ENCODE measurements at regions not wholly inside any gene's neighbourhood (a gene's known extent, or its start where the extent isn't known, plus 50 kb on each side); places are given as distances from the start of the nearest gene placed in this dataset.

DNA sequence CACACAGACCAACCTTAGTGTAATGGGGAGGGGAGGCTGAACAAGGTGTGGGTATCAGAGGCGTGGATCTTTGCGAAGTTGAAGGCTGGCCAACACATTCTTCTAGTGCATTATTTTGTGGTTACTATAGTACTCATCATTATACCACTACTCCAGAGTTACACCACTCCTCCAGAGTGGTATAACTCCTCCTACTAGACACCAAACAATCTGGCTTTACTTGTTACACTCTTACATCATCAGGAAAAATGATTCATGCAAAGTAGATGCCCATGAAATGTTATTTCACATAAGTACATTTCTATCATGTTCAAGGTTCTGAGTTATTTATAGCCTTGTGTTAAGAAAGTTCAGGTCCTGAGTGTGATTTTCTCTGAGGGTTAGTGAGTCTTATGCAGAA is 443.1 kb upstream of the OPRM1 start:
- no peak for TF ChIP-seq GLIS3 (CRISPR knock-in tag; IDR thresholded peaks at IDR 0.05)
- TF ChIP-seq ESRRG (CRISPR knock-in tag; IDR thresholded peaks at IDR 0.05): no peak
- TF ChIP-seq ZNF565 (CRISPR knock-in tag; conservative IDR thresholded peaks at IDR 0.05; ENCODE audit: low read depth): no peak
- TF ChIP-seq POU6F1 (CRISPR knock-in tag; IDR thresholded peaks at IDR 0.05; ENCODE audit: borderline replicate concordance, low read depth): no peak
- TF ChIP-seq, protein P1, sequence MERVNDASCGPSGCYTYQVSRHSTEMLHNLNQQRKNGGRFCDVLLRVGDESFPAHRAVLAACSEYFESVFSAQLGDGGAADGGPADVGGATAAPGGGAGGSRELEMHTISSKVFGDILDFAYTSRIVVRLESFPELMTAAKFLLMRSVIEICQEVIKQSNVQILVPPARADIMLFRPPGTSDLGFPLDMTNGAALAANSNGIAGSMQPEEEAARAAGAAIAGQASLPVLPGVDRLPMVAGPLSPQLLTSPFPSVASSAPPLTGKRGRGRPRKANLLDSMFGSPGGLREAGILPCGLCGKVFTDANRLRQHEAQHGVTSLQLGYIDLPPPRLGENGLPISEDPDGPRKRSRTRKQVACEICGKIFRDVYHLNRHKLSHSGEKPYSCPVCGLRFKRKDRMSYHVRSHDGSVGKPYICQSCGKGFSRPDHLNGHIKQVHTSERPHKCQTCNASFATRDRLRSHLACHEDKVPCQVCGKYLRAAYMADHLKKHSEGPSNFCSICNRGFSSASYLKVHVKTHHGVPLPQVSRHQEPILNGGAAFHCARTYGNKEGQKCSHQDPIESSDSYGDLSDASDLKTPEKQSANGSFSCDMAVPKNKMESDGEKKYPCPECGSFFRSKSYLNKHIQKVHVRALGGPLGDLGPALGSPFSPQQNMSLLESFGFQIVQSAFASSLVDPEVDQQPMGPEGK (CRISPR knock-in tag; IDR thresholded peaks at IDR 0.05; ENCODE audit: borderline replicate concordance): no peak
- no peak for TF ChIP-seq ARNTL (CRISPR knock-in tag; IDR thresholded peaks at IDR 0.05; ENCODE audit: borderline replicate concordance, low read depth)
- TF ChIP-seq ZNF8 (CRISPR knock-in tag; IDR thresholded peaks at IDR 0.05): no peak
- TF ChIP-seq ISL1 (CRISPR knock-in tag; IDR thresholded peaks at IDR 0.05): no peak
- TF ChIP-seq CSDC2 (CRISPR knock-in tag; IDR thresholded peaks at IDR 0.05): no peak
